ENCODE measurements at regions not wholly inside any gene's neighbourhood (a gene's known extent, or its start where the extent isn't known, plus 50 kb on each side); places are given as distances from the start of the nearest gene placed in this dataset.
"Not testable (repeated sequence)": the region's sequence is repeated elsewhere in the genome, so short reads cannot be mapped to it uniquely, and the experiment has no call there.

GRCh38 chr2:877747-878146, 72.9 kb upstream of the SNTG2 start:
- DNase-seq (ENCODE audit: low read depth in 2 of 2) = no peak

- no peak for DNase-seq (ENCODE audit: low read depth in 2 of 2)
These were observed 74.7 kb upstream of the SNTG2 start for GRCh38 chr2:875687-876615.

GRCh38 chr2:873651-874580, 76.7 kb upstream of the SNTG2 start:
- DNase-seq (ENCODE audit: low read depth in 2 of 2) = no peak

GRCh38 chr2:873027-873426, 77.6 kb upstream of the SNTG2 start:
- DNase-seq (ENCODE audit: low read depth in 2 of 2) = no peak

- no peak for DNase-seq (ENCODE audit: low read depth in 2 of 2)
These were observed 78.5 kb upstream of the SNTG2 start for GRCh38 chr2:871926-872680.

- no peak for DNase-seq (ENCODE audit: low read depth in 2 of 2)
These were observed 79.4 kb upstream of the SNTG2 start for GRCh38 chr2:871175-871727.

GRCh38 chr2:870426-870825, 80.2 kb upstream of the SNTG2 start:
- no peak for DNase-seq (ENCODE audit: low read depth in 2 of 2)

- no peak for DNase-seq (ENCODE audit: low read depth in 2 of 2)
These were observed 80.8 kb upstream of the SNTG2 start for GRCh38 chr2:869894-870293.

- DNase-seq (ENCODE audit: low read depth in 2 of 2) = no peak
These were observed 81.2 kb upstream of the SNTG2 start for GRCh38 chr2:869357-869871.

- DNase-seq (ENCODE audit: low read depth in 2 of 2) = not testable (repeated sequence)
These were observed 81.8 kb upstream of the SNTG2 start for GRCh38 chr2:868857-869256.

- no peak for DNase-seq (ENCODE audit: low read depth in 2 of 2)
These were observed 83.4 kb upstream of the SNTG2 start for GRCh38 chr2:867296-867695.

GRCh38 chr2:866887-867286, 83.8 kb upstream of the SNTG2 start:
- no peak for DNase-seq (ENCODE audit: low read depth in 2 of 2)

GRCh38 chr2:866009-866680, 84.5 kb upstream of the SNTG2 start:
- DNase-seq (ENCODE audit: low read depth in 2 of 2) = no peak

GRCh38 chr2:864501-865106, 86.0 kb upstream of the SNTG2 start:
- DNase-seq (ENCODE audit: low read depth in 2 of 2) = no peak

- no peak for DNase-seq (ENCODE audit: low read depth in 2 of 2)
These were observed 86.8 kb upstream of the SNTG2 start for GRCh38 chr2:863732-864450.

GRCh38 chr2:862731-863466, 87.8 kb upstream of the SNTG2 start:
- no peak for DNase-seq (ENCODE audit: low read depth in 2 of 2)

GRCh38 chr2:862355-862687, 88.3 kb upstream of the SNTG2 start:
- no peak for DNase-seq (ENCODE audit: low read depth in 2 of 2)

GRCh38 chr2:861655-862354, 88.8 kb upstream of the SNTG2 start:
- DNase-seq (ENCODE audit: low read depth in 2 of 2) = no peak
